Skin of body (tissue), 1 donor: ENCODE measurements at regions not wholly inside any gene's neighbourhood (a gene's known extent, or its start where the extent isn't known, plus 50 kb on each side); places are given as distances from the start of the nearest gene placed in this dataset.
"Not testable (repeated sequence)": the region's sequence is repeated elsewhere in the genome, so short reads cannot be mapped to it uniquely, and the experiment has no call there.

Experiments
- DNase-seq: peaks from one replicate; lab custom pipeline; 2025; lab: John Stamatoyannopoulos, UW

DNA sequence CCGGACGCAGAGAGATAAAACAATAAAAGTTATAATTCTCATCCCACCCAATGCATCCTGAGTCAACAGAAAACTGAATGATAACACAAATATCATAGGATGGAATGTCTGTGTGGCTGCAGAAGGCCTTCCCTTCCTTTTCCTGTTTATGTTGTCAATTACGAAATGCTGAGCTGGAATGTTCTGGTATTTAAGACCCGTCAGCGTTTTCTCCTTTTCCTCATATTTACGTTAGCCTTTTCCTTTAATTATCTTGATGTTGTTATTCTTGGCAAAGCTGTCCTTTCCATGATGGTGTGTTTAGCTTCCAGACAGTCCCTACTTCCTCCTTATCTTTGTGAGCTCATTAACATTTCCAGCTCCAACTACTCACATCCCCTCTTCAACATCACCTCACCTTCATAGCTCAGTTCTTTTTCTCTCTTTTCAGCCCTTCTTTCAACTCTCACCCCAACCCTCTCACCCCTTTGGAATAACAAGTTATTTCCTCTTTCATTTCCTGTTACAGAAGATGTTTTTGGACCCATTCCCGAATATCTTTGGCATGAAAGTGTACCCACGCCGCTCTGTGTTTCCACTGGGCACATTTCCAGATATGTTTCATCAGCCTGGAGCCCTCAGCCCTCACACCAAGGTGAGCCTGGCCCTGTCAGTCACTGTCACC is 221.6 kb downstream of the NR2F1-AS1 start:
- peak; percentile 34 for DNase-seq

DNA sequence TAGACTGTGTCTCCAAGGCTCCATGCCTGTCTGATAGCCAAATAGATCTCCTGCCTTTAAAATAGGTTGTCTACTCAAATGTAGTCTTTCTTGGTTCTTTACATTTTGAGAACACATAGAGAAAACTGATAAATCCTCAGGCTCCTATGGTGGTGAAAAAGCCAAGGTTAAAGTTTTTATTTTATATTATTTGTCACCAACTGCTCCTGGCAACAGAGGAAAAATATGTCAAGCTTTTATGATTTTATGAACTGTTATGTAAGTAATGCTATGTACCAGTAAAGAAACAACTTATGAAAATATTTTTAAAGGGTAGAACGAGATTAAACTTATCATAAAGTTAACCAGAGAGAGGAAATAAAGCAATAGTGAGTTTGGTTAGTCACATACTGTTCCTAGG is 222.8 kb downstream of the NR2F1-AS1 start:
- no peak for DNase-seq

DNA sequence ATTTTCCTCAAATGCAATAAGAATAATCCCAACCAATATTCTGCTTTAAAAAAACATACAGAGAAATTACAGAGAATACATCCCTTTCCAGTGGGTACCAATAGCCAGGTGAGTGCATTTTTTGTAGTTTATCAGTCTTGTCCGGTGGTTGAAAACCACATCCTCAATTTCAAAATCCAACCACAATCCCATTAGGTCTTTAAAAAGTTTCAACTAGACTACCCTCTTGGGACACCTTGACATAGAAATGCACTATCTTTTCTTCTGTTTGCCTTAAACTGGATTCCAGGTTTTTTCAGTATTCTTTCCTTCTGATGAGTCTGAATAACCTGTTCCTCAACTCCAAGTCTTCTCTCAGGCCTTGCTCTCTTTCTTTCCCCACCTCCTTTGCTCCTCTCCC is 223.3 kb downstream of the NR2F1-AS1 start:
- no peak for DNase-seq

DNA sequence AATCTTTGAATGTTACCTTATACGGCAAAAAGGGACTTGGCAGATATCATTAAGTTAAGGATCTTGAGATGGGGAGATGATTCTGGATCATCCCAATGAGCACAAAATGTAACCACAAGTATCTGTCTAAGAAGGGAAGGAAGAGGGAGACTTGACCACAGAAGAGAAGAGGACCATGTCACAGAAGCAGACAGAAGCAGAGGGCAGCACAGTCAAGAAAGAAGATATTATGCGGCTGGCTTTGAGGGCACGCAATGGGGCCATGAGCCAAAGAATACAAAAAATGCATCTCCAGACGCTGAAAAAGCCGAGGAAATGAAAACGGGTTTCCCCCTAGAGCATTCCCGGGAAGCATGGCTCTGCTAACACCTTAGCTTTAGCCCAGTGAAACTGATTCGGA is 225.3 kb downstream of the NR2F1-AS1 start:
- no peak for DNase-seq

DNA sequence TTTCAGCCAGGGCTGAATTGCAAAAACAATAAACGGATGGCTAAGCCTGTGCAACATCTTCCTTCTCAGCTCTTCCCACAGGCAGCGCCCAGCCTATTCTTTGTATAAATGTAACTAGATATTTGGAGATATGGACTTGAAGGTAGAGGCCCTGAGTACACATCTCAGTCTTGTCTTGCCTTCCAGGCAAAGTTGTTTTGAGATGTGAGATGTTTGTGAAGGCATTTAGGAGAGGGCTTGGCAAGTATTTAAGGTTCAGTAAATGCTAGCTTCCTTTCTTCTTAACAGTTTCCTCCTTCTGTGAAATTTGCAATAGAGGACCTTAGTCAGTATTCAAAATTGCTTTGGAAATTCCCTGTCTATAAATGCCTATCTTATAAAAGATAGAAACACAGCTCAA is 228.8 kb downstream of the NR2F1-AS1 start:
- DNase-seq = no peak

DNA sequence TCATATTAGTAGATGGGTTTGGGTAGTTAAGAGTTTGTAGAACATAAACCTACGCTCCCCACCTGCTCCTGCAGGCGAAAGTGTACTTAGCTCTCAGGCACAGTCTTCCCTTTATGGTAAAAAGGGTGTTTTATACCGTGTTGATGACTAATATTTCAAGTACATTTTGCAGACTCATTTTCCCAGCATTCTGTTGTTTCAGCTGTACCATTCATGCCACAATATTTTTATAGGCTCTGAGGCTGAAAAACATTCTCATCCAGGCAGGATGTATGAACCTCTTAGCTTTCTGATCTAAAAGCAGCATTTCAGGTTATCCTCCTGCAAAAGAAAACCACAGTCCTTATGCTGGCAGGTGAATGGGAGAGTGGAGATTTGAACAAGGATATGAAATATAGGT is 231.4 kb downstream of the NR2F1-AS1 start:
- no peak for DNase-seq

DNA sequence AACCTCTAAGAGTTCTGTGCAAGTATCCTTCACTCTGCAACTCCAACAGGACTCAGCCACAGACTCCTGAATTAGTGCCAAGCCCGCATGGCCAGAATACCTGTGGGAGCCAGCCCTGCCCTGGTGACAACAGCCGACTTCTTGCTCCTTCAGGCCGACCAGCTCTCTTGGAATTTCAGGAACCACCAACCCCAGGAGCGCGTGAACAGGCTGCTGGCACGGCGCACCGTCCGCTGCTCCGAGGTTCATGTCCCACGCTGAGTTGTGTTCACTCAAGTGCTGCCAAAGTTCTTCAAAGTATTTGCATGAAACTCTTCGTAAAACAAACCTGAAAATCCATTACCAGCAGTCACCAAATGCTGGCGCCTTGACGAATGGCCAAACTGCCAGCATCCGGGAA is 232.8 kb downstream of the NR2F1-AS1 start:
- no peak for DNase-seq

DNA sequence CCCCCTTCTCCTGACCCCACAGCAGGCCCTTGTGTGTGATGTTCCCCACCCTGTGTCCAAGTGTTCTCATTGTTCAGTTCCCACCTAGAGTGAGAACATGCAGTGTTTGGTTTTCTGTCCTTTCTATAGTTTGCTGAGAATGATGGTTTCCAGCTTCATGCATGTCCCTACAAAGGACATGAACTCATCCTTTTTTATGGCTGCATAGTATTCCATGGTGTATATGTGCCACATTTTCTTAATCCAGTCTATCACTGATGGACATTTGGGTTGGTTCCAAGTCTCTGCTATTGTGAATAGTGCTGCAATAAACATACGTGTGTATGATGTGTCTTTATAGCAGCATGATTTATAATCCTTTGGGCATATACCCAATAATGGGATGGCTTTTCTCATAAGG is 234.2 kb downstream of the NR2F1-AS1 start:
- DNase-seq = not testable (repeated sequence)

DNA sequence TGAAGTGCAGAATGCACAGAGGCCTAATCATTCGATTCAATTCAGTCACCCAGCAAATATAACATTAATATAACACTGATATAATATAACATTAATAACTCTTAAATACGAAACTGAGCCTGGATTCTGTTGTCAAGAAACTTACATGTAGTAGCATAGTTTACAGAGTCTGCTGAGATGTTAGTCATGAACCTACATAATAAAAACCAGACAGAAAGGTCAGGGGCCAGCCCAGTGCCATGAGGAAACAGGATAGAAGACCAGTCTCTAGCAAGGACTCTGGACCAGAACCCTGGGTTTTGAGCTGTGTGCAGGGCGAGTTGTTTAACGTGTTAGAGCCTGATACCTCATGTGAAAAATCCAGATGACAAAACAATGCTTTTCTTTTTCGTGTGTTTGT is 234.7 kb downstream of the NR2F1-AS1 start:
- no peak for DNase-seq

DNA sequence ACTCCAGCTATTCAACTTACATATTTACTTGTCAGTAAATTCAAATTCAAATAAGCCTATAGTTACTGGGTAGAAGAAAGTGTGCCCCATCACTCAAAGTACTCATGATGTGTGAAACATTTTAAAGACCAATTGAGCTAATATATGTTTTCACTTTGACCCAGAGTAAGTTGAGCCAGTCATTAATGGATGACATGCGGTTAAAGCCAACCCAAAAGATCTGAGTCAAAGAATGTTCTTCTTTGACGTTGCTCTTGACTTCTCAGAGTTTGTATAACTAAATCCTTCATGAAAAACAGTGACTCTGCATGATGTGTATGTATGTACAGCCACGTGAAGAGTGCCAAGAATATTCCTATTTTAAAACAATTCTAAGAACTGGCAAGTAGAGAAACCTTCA is 237.4 kb downstream of the NR2F1-AS1 start:
- DNase-seq = no peak

DNA sequence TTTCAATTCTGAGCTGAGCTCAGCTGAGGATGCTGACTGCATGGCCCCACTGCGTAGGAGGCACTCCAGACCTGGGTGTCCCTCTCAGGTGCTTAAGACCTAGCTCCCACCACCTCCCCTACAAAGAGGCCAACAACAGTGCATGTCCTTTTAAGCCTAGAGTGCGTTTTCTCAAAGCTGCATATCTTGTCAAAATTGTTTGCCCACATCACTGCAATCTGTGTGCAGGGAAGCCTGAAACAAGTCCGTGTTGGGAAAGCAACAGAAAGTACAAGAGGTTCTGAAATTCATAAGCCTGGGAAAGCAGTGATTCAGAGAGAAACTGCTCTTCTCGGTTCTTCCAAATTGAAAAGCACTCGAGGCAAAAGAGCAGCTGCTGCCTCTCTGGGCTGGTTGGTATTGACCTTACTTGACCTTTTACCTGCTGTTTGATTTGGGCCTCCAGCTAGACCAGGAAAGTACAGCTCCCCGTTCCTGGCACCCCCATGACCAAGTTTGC is 238.4 kb downstream of the NR2F1-AS1 start:
- no peak for DNase-seq

DNA sequence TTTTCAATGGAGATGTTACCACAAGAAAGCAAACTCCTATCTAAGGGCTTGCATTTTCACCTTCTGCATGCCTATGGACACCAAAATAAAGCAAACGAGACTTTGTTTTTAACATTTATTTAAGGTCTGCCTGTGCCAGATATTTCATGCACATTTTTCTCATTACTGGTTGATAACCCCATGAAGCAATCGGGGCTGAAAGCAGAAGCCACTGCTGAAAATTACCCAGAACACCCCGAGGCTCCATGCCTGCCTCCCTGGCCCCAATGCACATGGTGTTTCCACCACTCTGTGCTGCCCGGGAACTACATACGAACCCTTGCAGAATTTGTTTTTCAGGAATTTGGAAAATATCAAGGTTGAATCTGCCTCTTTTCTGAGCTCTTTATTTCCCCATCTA is 240.1 kb downstream of the NR2F1-AS1 start:
- no peak for DNase-seq

DNA sequence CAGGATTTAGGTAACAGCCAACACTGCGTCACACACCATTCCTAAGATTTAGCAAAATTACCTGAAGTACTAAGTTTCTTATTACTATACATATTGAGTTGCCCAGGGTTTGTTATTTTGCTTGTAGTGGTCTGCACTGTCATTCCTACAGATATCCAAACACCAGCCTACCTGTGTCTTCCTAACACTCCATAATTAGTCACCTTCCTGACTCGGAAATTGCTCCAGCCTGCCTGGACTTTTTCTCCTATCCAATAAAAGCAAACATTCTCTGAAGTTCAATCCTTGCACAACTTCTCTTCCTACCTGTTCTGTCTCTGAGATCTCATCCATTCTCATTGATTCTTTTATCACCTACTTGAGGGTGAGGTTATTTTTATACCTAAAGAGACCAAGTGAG is 243.9 kb downstream of the NR2F1-AS1 start:
- DNase-seq = no peak

DNA sequence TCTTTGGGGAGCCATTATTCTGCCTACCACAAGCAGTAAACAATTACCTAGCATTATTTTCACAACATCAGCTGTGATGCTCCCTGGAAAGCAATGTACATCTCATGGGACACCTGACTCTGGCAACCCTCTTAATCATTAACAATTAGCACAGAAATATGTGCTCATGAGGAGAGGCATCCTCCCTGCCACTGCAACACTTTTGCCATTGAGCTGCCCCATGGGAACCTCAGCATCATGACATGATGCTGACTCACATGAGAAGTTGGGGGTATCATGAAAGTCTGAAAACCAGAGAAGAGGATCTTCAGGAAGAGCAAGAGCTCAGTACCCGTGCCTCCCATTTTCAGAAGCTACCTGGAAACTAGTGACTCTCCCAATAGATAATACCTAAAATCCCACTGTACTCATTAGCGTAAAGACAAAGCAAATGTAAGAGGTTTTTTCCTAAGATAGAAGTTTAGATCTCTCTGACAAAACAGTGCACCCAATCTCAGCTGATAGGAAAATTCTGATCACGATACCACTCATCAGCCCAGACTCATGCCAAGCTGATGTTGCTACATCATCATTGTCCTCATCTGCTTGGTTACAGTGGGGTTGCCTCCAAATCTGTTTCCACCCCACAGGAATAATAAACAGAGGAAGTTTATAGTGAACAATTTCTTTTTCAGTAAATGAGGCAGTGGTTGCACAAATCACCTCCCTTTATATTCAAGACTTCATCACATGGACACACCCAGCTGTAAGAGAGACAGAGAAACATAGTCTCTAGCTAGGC is 244.5 kb downstream of the NR2F1-AS1 start:
- no peak for DNase-seq

DNA sequence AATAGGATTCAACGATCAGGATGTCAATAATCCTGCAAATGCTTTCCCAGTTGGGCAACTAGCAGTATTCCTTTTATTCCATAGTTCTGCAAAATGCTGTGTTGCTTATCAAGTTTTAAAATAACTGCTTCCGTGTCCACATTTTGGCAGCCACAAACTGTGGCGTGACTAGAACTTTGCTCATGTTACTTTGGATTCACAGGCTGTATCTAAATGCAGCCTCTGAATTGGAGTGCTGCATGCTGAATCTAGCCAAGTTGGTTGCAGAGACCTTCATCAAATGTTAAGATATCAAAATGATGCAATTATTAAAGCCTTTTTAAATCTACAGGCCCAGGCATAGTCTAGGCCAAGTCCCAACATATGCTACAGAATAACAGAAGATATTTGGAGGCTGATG is 249.2 kb downstream of the NR2F1-AS1 start:
- no peak for DNase-seq

DNA sequence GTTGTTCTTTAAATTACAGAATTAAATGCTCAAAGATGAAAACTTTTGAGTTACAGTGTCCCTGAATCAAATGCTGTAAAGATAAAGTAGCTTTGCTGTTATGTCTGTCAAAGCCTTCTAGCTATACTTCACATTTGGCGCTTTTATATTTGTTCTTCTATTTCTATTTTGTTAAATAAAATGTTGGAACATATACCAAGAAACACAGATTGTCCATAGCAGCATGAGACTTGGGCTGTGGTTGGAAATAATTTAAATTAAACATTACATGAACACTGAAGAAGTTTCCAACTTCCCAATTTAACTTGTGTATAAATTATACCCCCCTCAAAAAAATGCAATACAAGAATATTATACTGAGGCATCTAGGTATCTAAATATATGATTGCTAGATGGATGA is 249.8 kb downstream of the NR2F1-AS1 start:
- DNase-seq = no peak

DNA sequence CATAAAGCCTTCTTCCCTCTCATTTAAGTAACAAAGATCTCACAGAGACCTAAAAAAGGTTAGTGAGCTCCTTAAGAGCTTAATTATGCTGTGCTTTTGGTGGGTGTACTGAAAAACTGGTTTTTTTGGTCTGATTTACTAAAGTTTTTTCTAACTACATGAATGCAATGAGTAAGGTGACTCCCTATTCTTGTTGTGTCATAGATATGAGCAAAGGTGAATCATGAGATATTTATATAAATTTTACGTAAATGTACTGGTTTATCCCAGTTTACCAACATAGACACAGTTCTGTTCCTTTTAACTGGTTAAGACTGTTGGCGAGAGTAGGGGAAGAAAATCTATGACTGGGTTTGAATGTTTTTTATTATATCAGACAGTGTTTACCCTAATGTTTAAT is 250.5 kb downstream of the NR2F1-AS1 start:
- no peak for DNase-seq

DNA sequence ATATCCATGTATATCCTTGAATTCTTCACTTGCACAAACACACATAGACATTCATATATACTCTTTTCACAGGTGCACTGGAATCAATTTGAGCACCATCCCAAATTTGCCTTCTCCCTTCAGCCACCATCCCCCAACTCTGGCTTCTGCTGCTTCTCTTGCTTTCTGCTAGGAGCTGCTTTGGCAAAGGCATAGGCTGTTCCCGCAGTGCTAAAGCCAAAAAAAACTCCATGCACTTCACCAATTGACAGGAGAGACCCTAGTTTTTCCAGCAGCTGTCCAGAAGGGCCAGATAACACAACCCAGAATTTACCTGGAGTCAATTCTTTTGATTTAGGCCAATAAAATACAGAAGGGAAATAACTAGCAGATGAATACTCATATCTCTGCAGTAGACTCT is 251.3 kb downstream of the NR2F1-AS1 start:
- DNase-seq = no peak

DNA sequence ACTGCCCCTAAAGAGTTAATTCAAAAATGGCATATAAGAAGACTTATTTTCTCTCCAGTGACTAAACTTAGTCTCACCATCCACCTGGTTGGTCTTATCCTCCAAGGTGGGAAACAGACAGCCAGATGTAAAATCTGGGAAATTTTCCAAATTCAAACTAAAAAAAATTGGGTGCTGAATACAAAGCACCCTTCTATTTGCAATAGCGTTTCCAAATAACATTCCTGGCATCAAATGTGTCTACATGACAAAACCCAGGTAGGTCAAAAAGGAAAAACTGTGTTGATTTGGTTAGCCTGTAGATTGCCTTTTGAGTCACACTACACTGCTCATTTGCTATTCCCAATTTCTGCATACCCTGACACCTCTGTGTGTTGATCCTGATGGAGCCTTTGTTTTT is 252.2 kb downstream of the NR2F1-AS1 start:
- no peak for DNase-seq

DNA sequence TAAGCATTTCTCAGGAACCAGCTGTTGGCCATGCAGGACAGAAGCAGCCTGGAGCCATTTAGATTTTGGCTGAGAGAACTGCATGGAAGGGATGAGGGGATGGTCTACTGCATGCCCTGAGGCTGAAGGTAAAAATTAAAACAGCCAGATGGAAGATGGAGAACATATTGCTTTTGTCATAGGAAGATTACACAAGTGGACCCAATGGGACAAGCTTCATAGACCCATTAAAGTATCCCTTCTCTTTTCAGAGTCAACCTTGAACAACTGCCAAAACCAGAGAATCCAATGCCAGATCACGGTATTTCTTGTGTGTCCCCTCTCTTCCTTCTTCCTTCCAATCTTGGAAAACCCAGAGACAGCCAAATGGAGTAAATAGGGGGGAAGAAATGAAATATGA is 253.4 kb downstream of the NR2F1-AS1 start:
- no peak for DNase-seq

DNA sequence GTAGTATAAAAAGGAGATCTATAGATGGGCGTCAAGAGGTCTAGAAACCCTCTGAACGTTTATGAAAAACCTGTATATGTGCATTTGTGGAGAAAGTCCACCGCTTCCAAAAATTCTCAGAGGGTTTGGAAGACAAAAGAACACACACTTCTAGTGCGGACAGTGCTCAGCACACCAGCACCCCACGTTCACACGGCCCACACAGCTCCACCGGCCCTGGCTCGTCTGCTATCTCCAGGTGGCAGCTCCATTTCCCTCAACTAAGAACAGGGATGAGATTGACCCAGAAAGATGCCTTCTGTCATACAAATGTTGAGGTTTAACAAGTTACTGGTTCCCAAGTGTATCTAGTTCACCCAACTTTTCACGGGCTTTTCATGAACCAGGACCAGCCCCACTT is 255.1 kb downstream of the NR2F1-AS1 start:
- DNase-seq = no peak

DNA sequence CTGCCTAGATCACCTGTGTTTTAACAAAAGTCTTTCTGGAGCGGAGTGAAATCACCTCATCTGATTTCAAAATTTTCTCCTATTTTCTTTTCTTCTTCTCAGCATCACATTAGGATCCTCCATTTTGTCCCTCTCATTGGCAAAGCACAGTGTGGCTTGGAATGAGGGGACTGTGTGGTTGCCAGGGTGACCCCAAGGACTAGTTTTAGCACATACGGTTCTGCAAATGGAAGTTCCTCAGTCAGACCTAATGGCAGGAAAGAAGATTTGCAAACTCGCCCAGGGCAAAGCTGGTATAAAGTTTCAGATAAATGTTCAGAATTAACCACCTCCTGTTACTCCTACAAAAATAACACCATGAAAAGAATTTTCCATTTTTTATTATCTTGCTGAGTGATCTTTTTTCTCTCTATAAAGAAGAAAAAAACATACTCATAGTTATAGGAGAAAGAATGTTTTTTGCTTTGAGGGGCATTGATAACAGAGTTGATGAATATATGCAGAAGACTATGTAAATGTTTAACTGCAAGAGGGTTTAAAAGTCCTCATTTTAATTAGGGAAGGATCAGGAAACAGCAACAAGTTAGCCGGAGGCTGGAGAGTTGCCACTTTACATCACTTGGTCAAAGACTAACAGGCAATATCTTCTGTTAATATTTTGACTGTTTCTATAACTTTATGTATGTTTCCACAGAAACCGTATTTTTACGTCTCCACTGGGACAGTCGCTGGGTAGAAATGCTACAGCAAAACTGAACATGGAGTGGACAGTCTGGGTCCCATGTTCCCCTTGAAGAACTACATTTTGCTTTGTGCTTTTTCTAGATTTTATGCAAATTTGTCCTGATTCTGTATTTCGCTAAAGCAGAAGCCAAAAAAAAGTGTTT is 257.8 kb downstream of the NR2F1-AS1 start:
- DNase-seq = no peak
